ENCODE measurements at regions not wholly inside any gene's neighbourhood (a gene's known extent, or its start where the extent isn't known, plus 50 kb on each side); places are given as distances from the start of the nearest gene placed in this dataset.
"Not testable (repeated sequence)": the region's sequence is repeated elsewhere in the genome, so short reads cannot be mapped to it uniquely, and the experiment has no call there.

DNA sequence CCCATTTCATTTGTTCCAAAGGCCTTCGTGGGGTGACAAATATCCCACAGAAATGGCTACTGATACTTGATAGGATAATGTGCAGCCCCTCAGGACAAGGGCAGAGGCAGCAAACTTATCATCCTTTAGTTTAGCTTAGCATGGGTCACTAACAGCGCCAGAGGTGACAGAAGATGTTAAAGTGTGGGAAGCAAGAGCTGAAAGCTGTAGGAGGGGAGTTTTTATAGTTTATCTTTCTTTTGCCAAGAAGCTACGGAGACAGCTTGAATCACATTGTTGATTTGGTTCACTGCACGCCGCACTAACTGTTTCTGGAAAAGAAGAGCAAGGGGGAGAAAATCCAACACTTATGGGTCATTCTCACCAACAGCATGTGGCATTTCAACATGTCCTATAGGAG lies 773.9 kb upstream of the MMS22L start:
- Histone ChIP-seq H3K27me3 (replicated peaks; ENCODE audit: insufficient read depth, low read depth, low read length, poor library complexity) (no peaks in the 10 kb centered on the region), H3K4me3 (ENCODE audit: low read depth, low read length, poor library complexity, severe bottlenecking) (no peak overlapping the region), H3K9me3 (ENCODE audit: low read depth, low read length, poor library complexity, severe bottlenecking) (no peaks in the 10 kb centered on the region), H3K27ac (ENCODE audit: low read depth, low read length, poor library complexity, severe bottlenecking) (no peak overlapping the region), H3K4me1 (ENCODE audit: insufficient read depth, low read length, poor library complexity, severe bottlenecking) (no peaks in the 10 kb centered on the region), H3K36me3 (ENCODE audit: insufficient read depth, low read length, poor library complexity, severe bottlenecking) (no peaks in the 10 kb centered on the region)
- DNase-seq (ENCODE audit: low spot score): peak; percentile 2
- intact Hi-C loops (cut with micrococcal nuclease; ENCODE audit: unreplicated experiment): no loop called here
- no TSS peak for BruUV-seq (replicated peaks)
- TF ChIP-seq EZH2 (IDR thresholded peaks at IDR 0.05; ENCODE audit: borderline replicate concordance, low read depth, low read length, poor library complexity, severe bottlenecking): no peak
- TF ChIP-seq, protein P1, sequence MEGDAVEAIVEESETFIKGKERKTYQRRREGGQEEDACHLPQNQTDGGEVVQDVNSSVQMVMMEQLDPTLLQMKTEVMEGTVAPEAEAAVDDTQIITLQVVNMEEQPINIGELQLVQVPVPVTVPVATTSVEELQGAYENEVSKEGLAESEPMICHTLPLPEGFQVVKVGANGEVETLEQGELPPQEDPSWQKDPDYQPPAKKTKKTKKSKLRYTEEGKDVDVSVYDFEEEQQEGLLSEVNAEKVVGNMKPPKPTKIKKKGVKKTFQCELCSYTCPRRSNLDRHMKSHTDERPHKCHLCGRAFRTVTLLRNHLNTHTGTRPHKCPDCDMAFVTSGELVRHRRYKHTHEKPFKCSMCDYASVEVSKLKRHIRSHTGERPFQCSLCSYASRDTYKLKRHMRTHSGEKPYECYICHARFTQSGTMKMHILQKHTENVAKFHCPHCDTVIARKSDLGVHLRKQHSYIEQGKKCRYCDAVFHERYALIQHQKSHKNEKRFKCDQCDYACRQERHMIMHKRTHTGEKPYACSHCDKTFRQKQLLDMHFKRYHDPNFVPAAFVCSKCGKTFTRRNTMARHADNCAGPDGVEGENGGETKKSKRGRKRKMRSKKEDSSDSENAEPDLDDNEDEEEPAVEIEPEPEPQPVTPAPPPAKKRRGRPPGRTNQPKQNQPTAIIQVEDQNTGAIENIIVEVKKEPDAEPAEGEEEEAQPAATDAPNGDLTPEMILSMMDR (conservative IDR thresholded peaks at IDR 0.05; ENCODE audit: low read depth, low read length): no peak
- ChIA-PET POLR2A (ENCODE audit: low non-redundant PET) (interaction anchor here (0.6 kb wide), 1 partner anchor 1051 kb away, joined by 3 read pairs; no protein-coding TSS in a partner anchor), CTCF (no interaction called here)

DNA sequence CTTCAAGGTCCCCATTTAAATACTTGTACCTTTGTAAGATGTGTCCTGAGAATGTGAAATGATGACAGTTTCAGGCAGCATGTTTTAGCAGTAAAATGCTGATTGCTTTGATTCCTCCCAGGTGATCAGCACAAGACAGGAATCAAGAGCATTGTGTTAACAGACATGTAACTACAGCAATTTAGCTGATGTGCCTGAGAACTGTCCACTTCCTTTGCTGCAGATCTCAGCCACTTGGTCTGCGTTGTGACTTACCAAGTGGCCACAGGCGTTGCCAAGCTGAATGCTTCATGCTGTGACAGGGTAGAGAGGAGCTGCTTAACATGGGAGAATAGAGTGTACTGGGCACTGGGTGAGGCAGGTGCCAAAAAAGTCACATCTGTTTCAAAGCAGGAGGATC lies 767.0 kb upstream of the POU3F2 start:
- Histone ChIP-seq H3K4me1 (ENCODE audit: insufficient read depth, low read length, poor library complexity, severe bottlenecking) (no peaks in the 10 kb centered on the region), H3K27ac (ENCODE audit: low read depth, low read length, poor library complexity, severe bottlenecking) (no peak overlapping the region), H3K27me3 (replicated peaks; ENCODE audit: insufficient read depth, low read depth, low read length, poor library complexity) (no peaks in the 10 kb centered on the region), H3K9me3 (ENCODE audit: low read depth, low read length, poor library complexity, severe bottlenecking) (no peaks in the 10 kb centered on the region), H3K4me3 (ENCODE audit: low read depth, low read length, poor library complexity, severe bottlenecking) (no peak overlapping the region), H3K36me3 (ENCODE audit: insufficient read depth, low read length, poor library complexity, severe bottlenecking) (no peaks in the 10 kb centered on the region)
- intact Hi-C loops (cut with micrococcal nuclease; ENCODE audit: unreplicated experiment): no loop called here
- TF ChIP-seq, protein P1 (conservative IDR thresholded peaks at IDR 0.05; ENCODE audit: low read depth, low read length): no peak
- TF ChIP-seq EZH2 (IDR thresholded peaks at IDR 0.05; ENCODE audit: borderline replicate concordance, low read depth, low read length, poor library complexity, severe bottlenecking): no peak
- CTCF ChIA-PET: no interaction called here
- DNase-seq (ENCODE audit: low spot score): no peak
- POLR2A ChIA-PET (ENCODE audit: low non-redundant PET): no interaction called here
- BruUV-seq (replicated peaks): no TSS peak

DNA sequence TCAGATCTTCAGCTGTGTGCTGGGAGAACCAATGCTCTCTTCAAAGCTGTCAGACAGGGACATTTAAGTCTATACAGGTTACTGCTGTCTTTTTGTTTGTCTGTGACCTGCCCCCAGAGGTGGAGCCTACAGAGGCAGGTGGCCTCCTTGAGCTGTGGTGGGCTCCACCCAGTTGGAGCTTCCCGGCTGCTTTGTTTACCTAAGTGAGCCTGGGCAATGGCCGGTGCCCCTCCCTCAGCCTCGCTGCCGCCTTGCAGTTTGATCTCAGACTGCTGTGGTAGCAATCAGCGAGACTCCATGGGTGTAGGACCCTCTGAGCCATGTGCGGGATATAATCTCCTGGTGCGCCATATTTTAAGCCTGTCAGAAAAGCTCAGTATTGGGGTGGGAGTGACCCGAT lies 745.8 kb upstream of the POU3F2 start:
- CTCF ChIA-PET; H3K27ac ChIP-seq (ENCODE audit: low read depth, low read length, poor library complexity, severe bottlenecking); DNase-seq (ENCODE audit: low spot score); H3K4me3 ChIP-seq (ENCODE audit: low read depth, low read length, poor library complexity, severe bottlenecking); H3K27me3 ChIP-seq (replicated peaks; ENCODE audit: insufficient read depth, low read depth, low read length, poor library complexity); intact Hi-C loops (cut with micrococcal nuclease; ENCODE audit: unreplicated experiment); H3K36me3 ChIP-seq (ENCODE audit: insufficient read depth, low read length, poor library complexity, severe bottlenecking); H3K9me3 ChIP-seq (ENCODE audit: low read depth, low read length, poor library complexity, severe bottlenecking); BruUV-seq (replicated peaks); H3K4me1 ChIP-seq (ENCODE audit: insufficient read depth, low read length, poor library complexity, severe bottlenecking); POLR2A ChIA-PET (ENCODE audit: low non-redundant PET): not testable (repeated sequence)

DNA sequence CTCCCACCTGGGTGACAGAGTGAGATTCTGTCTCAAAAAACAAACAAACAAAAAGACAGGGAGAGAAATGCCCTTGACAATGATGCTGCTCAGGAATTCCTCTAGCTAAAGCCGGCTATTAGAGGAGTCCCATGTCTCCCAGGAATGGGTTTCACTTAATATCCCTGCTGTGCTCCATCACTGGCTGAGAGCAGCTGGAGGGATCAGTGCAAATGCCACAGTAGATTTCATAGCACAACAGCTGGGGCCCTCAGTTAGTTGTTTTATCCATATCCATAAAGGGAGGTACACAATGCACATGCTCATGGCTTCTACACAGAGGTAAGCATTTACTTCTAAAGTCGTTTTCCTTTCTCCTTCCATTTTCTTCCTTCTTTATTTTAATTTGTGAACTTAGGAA lies 742.0 kb upstream of the POU3F2 start:
- ChIA-PET POLR2A (ENCODE audit: low non-redundant PET) (no interaction called here), CTCF (no interaction called here)
- no peaks in the 10 kb centered on the region for H3K27me3 ChIP-seq (replicated peaks; ENCODE audit: insufficient read depth, low read depth, low read length, poor library complexity)
- H3K36me3 ChIP-seq (ENCODE audit: insufficient read depth, low read length, poor library complexity, severe bottlenecking): no peaks in the 10 kb centered on the region
- no peaks in the 10 kb centered on the region for H3K9me3 ChIP-seq (ENCODE audit: low read depth, low read length, poor library complexity, severe bottlenecking)
- BruUV-seq (replicated peaks): no TSS peak
- no peak for DNase-seq (ENCODE audit: low spot score)
- H3K4me3 ChIP-seq (ENCODE audit: low read depth, low read length, poor library complexity, severe bottlenecking): no peak overlapping the region
- no peak overlapping the region for H3K27ac ChIP-seq (ENCODE audit: low read depth, low read length, poor library complexity, severe bottlenecking)
- TF ChIP-seq EZH2 (IDR thresholded peaks at IDR 0.05; ENCODE audit: borderline replicate concordance, low read depth, low read length, poor library complexity, severe bottlenecking): no peak
- TF ChIP-seq, protein P1 (conservative IDR thresholded peaks at IDR 0.05; ENCODE audit: low read depth, low read length): no peak
- intact Hi-C loops (cut with micrococcal nuclease; ENCODE audit: unreplicated experiment): no loop called here
- no peaks in the 10 kb centered on the region for H3K4me1 ChIP-seq (ENCODE audit: insufficient read depth, low read length, poor library complexity, severe bottlenecking)
